Spleen (tissue), 11 donors: ENCODE measurements at regions not wholly inside any gene's neighbourhood (a gene's known extent, or its start where the extent isn't known, plus 50 kb on each side); places are given as distances from the start of the nearest gene placed in this dataset.

Experiments
- DNase-seq: peaks from one replicate; pipeline ENCODE4 v3.0.0-alpha.2; 2020
- H3K27ac ChIP-seq, 8 donors: fragments of 200-600 bp; sonication (generic) in 7 of 8; 1 replicate in 4 of 8; 2 replicates in 4 of 8; pipeline versions ENCODE4 v1.5.0 to v1.8.0; 2016 to 2021; ENCODE audit warnings: inconsistent platforms in 4 of 8, mild to moderate bottlenecking in 4 of 8, moderate library complexity in 1 of 8
- H3K27me3 ChIP-seq, 7 donors: fragments of 200-600 bp; sonication (generic) in 6 of 7; replicated peaks in 1 of 7; 1 replicate in 4 of 7; 2 replicates in 3 of 7; pipeline versions ENCODE4 v1.5.0 to v1.8.0; 2016 to 2021; ENCODE audit warnings: inconsistent platforms in 3 of 7, mild to moderate bottlenecking in 1 of 7
- H3K36me3 ChIP-seq, 6 donors: fragments of 200-600 bp; sonication (generic) in 5 of 6; 1 replicate in 4 of 6; 2 replicates in 2 of 6; pipeline versions ENCODE4 v1.5.0 to v1.8.0; 2016 to 2021; ENCODE audit warnings: inconsistent platforms in 2 of 6
- H3K4me1 ChIP-seq, 6 donors: fragments of 200-600 bp; sonication (generic) in 5 of 6; 1 replicate in 3 of 6; 2 replicates in 3 of 6; pipeline versions ENCODE4 v1.5.0 to v1.8.0; 2016 to 2021; ENCODE audit warnings: inconsistent platforms in 3 of 6
- H3K4me3 ChIP-seq, 8 donors: fragments of 200-600 bp; sonication (generic) in 7 of 8; 1 replicate in 4 of 8; 2 replicates in 4 of 8; pipeline versions ENCODE4 v1.5.0 to v1.8.0; 2016 to 2021; ENCODE audit warnings: inconsistent platforms in 4 of 8, mild to moderate bottlenecking in 4 of 8, moderate library complexity in 2 of 8
- H3K9me3 ChIP-seq, 8 donors: fragments of 200-600 bp; sonication (generic) in 7 of 8; 1 replicate in 4 of 8; 2 replicates in 4 of 8; pipeline versions ENCODE4 v1.5.0 to v1.8.0; 2016 to 2021; ENCODE audit warnings: inconsistent platforms in 4 of 8
- POLR2A ChIP-seq, 3 donors: fragments of 450-650 bp; IDR thresholded peaks; one replicate each; pipeline ENCODE4 v1.5.1; 2017; ENCODE audit warnings: antibody characterized with exemption in 3 of 3, mild to moderate bottlenecking in 1 of 3
- POLR2AphosphoS5 ChIP-seq, 3 donors: sonication (generic); formaldehyde crosslinking; IDR thresholded peaks; one replicate each; pipeline ENCODE4 v1.5.1; 2017; ENCODE audit warnings: antibody characterized with exemption in 3 of 3
- WGBS, 5 donors: extraction: QIAGEN DNeasy Blood & Tissue Kit in 3 of 5; methylation state at CpG; one replicate each; pipeline versions ENCODE4 v1.1.5 to v1.1.7; 2013 to 2018; 5-methylcytosine and 5-hydroxymethylcytosine counted together
- intact Hi-C: fragments of 100-400 bp; cut with DNase I; formaldehyde crosslinking; loops from one replicate; pipeline ENCODE4 v1.15.0; 2023; ENCODE audit warnings: low total_unique reads
- TF ChIP-seq, protein P1 (sequence below), 11 experiments: fragments of 200-600 bp in 7 of 11; fragments of 450-650 bp in 4 of 11; sonication (generic) in 4 of 11; IDR thresholded peaks in 8 of 11; conservative IDR thresholded peaks in 3 of 11; 1 replicate in 7 of 11; 2 replicates in 4 of 11; pipeline versions ENCODE4 v1.4.0 to v1.8.0; 2016 to 2021; ENCODE audit warnings: antibody characterized with exemption in 11 of 11, inconsistent platforms in 4 of 11, mild to moderate bottlenecking in 1 of 11
- donor health status: healthy with polysubstance abuse.
- donor health status: DM: no; HTN: no; CAD: no; lungs with moderate emphysema.
- donor health status: DM: no; HTN: no; CAD: no.
- donor health status: Bipolar disorder and iron deficiency.
- donor health status: healthy.
- donor health status: DM: no; HTN: no; CAD: no.
- donor health status: DM: yes; HTN: yes; CAD: no.

DNA sequence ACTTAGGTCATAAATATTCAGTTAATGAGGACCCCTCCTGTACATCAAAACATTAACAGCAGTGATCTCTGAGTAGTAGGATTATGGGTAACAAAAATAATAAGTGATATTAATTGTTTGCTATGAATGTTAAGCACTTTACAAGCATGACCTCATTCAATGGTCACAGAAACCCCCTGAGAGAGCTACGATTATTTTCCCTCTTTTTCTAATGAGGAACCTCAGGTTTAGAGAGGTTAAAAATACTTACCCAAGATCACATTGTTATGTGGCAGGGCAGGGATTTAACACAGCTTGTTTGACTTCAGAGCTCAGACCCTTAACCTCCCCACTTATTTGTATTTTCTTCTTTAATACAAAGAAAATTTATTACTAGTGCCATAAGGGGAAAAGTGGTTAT is 228.2 kb downstream of the TBL1XR1 start:
- Histone ChIP-seq H3K4me3 (no peak overlapping the region), H3K4me1 (no peaks in the 10 kb centered on the region), H3K27ac (no peak overlapping the region), H3K9me3 (no peaks in the 10 kb centered on the region), H3K27me3 (no peaks in the 10 kb centered on the region), H3K36me3 (no peaks in the 10 kb centered on the region)
- TF ChIP-seq POLR2AphosphoS5 (IDR thresholded peaks at IDR 0.05) (no peak), POLR2A (IDR thresholded peaks at IDR 0.05) (no peak)
- TF ChIP-seq, protein P1, sequence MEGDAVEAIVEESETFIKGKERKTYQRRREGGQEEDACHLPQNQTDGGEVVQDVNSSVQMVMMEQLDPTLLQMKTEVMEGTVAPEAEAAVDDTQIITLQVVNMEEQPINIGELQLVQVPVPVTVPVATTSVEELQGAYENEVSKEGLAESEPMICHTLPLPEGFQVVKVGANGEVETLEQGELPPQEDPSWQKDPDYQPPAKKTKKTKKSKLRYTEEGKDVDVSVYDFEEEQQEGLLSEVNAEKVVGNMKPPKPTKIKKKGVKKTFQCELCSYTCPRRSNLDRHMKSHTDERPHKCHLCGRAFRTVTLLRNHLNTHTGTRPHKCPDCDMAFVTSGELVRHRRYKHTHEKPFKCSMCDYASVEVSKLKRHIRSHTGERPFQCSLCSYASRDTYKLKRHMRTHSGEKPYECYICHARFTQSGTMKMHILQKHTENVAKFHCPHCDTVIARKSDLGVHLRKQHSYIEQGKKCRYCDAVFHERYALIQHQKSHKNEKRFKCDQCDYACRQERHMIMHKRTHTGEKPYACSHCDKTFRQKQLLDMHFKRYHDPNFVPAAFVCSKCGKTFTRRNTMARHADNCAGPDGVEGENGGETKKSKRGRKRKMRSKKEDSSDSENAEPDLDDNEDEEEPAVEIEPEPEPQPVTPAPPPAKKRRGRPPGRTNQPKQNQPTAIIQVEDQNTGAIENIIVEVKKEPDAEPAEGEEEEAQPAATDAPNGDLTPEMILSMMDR (IDR thresholded peaks at IDR 0.05 in 8 of 11, conservative IDR thresholded peaks at IDR 0.05 in 3 of 11): no peak
- DNase-seq: no peak
- WGBS, 5 donors: 12 to 74% (median 36%) methylated on average over 1 of the region's 1 CpG
- intact Hi-C loops: no loop called here

DNA sequence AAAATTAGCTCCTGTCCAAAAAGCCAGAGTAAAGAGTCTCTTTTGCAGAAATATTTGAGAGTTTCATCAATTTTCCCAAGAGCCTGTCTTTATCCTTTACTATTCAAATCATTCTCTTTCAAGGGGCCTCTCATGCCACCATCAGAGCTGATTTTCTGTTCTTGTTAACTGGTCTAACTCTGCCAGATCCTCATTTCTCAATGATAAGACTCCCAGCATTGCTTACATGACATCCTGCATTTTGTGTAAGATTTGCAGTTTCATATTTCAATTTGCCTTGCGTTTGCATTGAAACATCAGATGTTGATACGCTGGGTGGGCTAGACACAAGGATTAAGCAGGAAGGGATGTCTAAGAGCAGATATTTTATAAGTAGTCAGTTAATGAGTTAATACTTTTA is 228.7 kb downstream of the TBL1XR1 start:
- TF ChIP-seq POLR2AphosphoS5 (IDR thresholded peaks at IDR 0.05) (no peak), POLR2A (IDR thresholded peaks at IDR 0.05) (no peak)
- TF ChIP-seq, protein P1 (IDR thresholded peaks at IDR 0.05 in 8 of 11, conservative IDR thresholded peaks at IDR 0.05 in 3 of 11): no peak
- DNase-seq: no peak
- Histone ChIP-seq H3K36me3 (no peaks in the 10 kb centered on the region), H3K27ac (no peak overlapping the region), H3K4me3 (no peak overlapping the region), H3K4me1 (no peaks in the 10 kb centered on the region), H3K27me3 (no peaks in the 10 kb centered on the region), H3K9me3 (no peaks in the 10 kb centered on the region)
- intact Hi-C loops: no loop called here
- WGBS, 5 donors: 84 to 96% (median 90%) methylated on average over 2 of the region's 2 CpGs

DNA sequence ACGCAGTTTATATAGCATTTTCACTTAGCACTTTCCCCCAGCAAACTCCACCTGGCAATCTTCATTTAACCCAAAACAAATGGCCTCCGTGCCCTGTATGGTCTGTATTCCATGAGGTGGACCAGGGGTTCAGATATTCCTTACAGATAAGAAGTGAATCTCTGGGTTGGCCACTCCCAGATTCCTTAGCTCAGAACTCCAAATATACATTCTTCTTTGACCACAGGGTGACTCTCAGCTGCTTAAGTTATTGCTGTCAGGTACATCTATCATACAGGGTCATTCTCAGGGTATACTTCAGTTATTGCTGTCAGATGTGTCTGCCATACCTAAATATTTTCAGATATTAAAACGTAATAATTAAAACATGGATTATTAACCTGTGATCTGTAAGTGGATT is 229.8 kb downstream of the TBL1XR1 start:
- no peak for DNase-seq
- no peak overlapping the region for H3K27ac ChIP-seq
- H3K27me3 ChIP-seq: no peaks in the 10 kb centered on the region
- H3K9me3 ChIP-seq: no peaks in the 10 kb centered on the region
- intact Hi-C loops: no loop called here
- no peaks in the 10 kb centered on the region for H3K36me3 ChIP-seq
- 89 to 96% (median 90%) methylated on average over 3 of the region's 3 CpGs for WGBS, 5 donors
- no peaks in the 10 kb centered on the region for H3K4me1 ChIP-seq
- H3K4me3 ChIP-seq: no peak overlapping the region
- TF ChIP-seq POLR2A (IDR thresholded peaks at IDR 0.05) (no peak), POLR2AphosphoS5 (IDR thresholded peaks at IDR 0.05) (no peak)
- TF ChIP-seq, protein P1 (IDR thresholded peaks at IDR 0.05 in 8 of 11, conservative IDR thresholded peaks at IDR 0.05 in 3 of 11): no peak

DNA sequence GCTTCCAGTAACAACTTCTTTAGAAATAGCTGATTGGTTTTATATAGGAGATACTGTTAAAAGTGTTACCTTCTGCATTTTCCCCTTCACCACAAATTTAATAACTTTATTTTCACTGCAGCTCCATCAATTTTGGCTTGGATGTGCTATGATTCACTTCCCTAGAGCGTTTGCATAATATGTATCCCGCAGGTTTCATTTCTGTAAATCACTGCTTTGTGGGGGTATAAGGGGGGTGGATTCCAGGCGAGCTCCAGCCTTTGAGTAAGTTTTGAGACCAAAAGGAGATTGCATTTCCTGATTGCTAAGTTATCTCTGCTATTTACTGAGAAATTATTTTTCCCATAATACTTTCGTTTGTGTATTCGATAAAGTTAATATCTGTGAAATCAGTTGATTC is 232.6 kb downstream of the TBL1XR1 start:
- 69 to 83% (median 78%) methylated on average over 5 of the region's 5 CpGs for WGBS, 5 donors
- Histone ChIP-seq H3K36me3 (no peaks in the 10 kb centered on the region), H3K27ac (no peak overlapping the region), H3K27me3 (no peaks in the 10 kb centered on the region), H3K4me1 (no peaks in the 10 kb centered on the region), H3K4me3 (no peak overlapping the region), H3K9me3 (no peaks in the 10 kb centered on the region)
- intact Hi-C loops: no loop called here
- no peak for DNase-seq
- TF ChIP-seq POLR2AphosphoS5 (IDR thresholded peaks at IDR 0.05): no peak
- TF ChIP-seq POLR2A (IDR thresholded peaks at IDR 0.05): no peak
- TF ChIP-seq, protein P1 (IDR thresholded peaks at IDR 0.05 in 8 of 11, conservative IDR thresholded peaks at IDR 0.05 in 3 of 11): no peak
